Caco-2 (cell line): ENCODE measurements at regions not wholly inside any gene's neighbourhood (a gene's known extent, or its start where the extent isn't known, plus 50 kb on each side); places are given as distances from the start of the nearest gene placed in this dataset.

Experiments used
- BruUV-seq: library from RNA; stranded (reverse); fragments of 400-500 nt; replicated peaks from 2 replicates; lab custom pipeline; 2021; lab: Mats Ljungman, UMichigan
- CTCF ChIA-PET: fragments of 300-600 bp; sonication (Branson Sonifier 250); formaldehyde crosslinking; loops from one replicate; lab custom pipeline; 2022; ENCODE audit warnings: antibody characterized with exemption; lab: Charles Lee
- POLR2A ChIA-PET: fragments of 300-600 bp; sonication (Branson Sonifier 250); formaldehyde crosslinking; loops from one replicate; lab custom pipeline; 2022; ENCODE audit warnings: antibody characterized with exemption; lab: Charles Lee
- DNase-seq, 2 experiments: peaks; one replicate each; pipeline versions ENCODE4 v3.0.0 to v3.0.0-alpha.2; 2020 to 2022
- H3K27me3 ChIP-seq: replicated peaks from 2 replicates; pipeline ENCODE4 v1.6.0; 2011; ENCODE audit warnings: low read length; ENCODE audit not compliant: control insufficient read depth, insufficient read depth
- H3K36me3 ChIP-seq: 2 replicates; pipeline ENCODE4 v1.5.1; 2011; ENCODE audit warnings: low read length; ENCODE audit not compliant: control insufficient read depth, insufficient read depth
- H3K4me1 ChIP-seq: fragments of 250-450 bp; sonication (Bioruptor Pico); 2 replicates; pipeline ENCODE4 v1.5.1; 2020; ENCODE audit warnings: mild to moderate bottlenecking
- H3K4me3 ChIP-seq: 2 replicates; pipeline ENCODE4 v1.5.1; 2011; ENCODE audit warnings: low read depth, mild to moderate bottlenecking, control low read depth, low read length
- H3K9me3 ChIP-seq: fragments of 250-450 bp; sonication (Bioruptor Pico); 2 replicates; pipeline ENCODE4 v1.5.1; 2020; ENCODE audit warnings: mild to moderate bottlenecking, moderate library complexity
- H3K27ac Mint-ChIP-seq: one replicate; pipeline ENCODE4 v1.8.0; 2022; ENCODE audit warnings: mixed read lengths; ENCODE audit not compliant: unreplicated experiment
- H3K27me3 Mint-ChIP-seq: one replicate; pipeline ENCODE4 v1.8.0; 2022; ENCODE audit warnings: mixed read lengths; ENCODE audit not compliant: insufficient read depth, unreplicated experiment
- H3K36me3 Mint-ChIP-seq: one replicate; pipeline ENCODE4 v1.8.0; 2022; ENCODE audit warnings: mild to moderate bottlenecking, mixed read lengths; ENCODE audit not compliant: insufficient read depth, unreplicated experiment
- H3K4me1 Mint-ChIP-seq: one replicate; pipeline ENCODE4 v1.8.0; 2022; ENCODE audit warnings: low read depth, mixed read lengths; ENCODE audit not compliant: unreplicated experiment
- H3K4me3 Mint-ChIP-seq: one replicate; pipeline ENCODE4 v1.8.0; 2022; ENCODE audit warnings: mild to moderate bottlenecking, moderate library complexity, mixed read lengths; ENCODE audit not compliant: unreplicated experiment
- H3K9me3 Mint-ChIP-seq: one replicate; pipeline ENCODE4 v1.8.0; 2022; ENCODE audit warnings: mixed read lengths; ENCODE audit not compliant: unreplicated experiment
- CTCF ChIP-seq, 2 experiments: fragments of 200-600 bp in 1 of 2; IDR thresholded peaks; 1 replicate in 1 of 2; 2 replicates in 1 of 2; pipeline versions ENCODE4 v1.5.1 to v1.8.0; 2011 to 2022; ENCODE audit warnings: antibody characterized with exemption in 1 of 2, control low read depth in 1 of 2, inconsistent platforms in 1 of 2, low read depth in 1 of 2, low read length in 1 of 2, mild to moderate bottlenecking in 1 of 2, moderate library complexity in 1 of 2; ENCODE audit not compliant: insufficient read depth in 1 of 2, severe bottlenecking in 1 of 2, unreplicated experiment in 1 of 2
- intact Hi-C: fragments of 100-400 bp; cut with micrococcal nuclease; formaldehyde crosslinking; loops from one replicate; pipeline ENCODE4 v1.10.0; 2022; ENCODE audit not compliant: unreplicated experiment

- H3K27ac Mint-ChIP-seq: no peak overlapping the region
- no peaks in the 10 kb centered on the region for H3K36me3 Mint-ChIP-seq
- Histone ChIP-seq H3K9me3 (no peaks in the 10 kb centered on the region), H3K27me3 (no peaks in the 10 kb centered on the region), H3K36me3 (no peaks in the 10 kb centered on the region), H3K4me1 (no peaks in the 10 kb centered on the region), H3K4me3 (no peak overlapping the region)
- ChIA-PET CTCF (no interaction called here), POLR2A (no interaction called here)
- no peak overlapping the region for H3K4me3 Mint-ChIP-seq
- no TSS peak for BruUV-seq
- no peaks in the 10 kb centered on the region for H3K27me3 Mint-ChIP-seq
- no peak for TF ChIP-seq CTCF (IDR thresholded peaks at IDR 0.05; ENCODE audit: insufficient read depth in 1 of 2, low read depth in 1 of 2, low read length in 1 of 2, severe bottlenecking in 1 of 2, unreplicated experiment in 1 of 2)
- H3K4me1 Mint-ChIP-seq: no peaks in the 10 kb centered on the region
- intact Hi-C loops: no loop called here
- no peaks in the 10 kb centered on the region for H3K9me3 Mint-ChIP-seq
- no peak for DNase-seq
Observed at GRCh38 chr3:90054311-90054710, 946.9 kb downstream of the EPHA3 start.

GRCh38 chr3:90055666-90056065 lies 948.2 kb downstream of the EPHA3 start:
- Histone ChIP-seq H3K4me1 (no peaks in the 10 kb centered on the region), H3K4me3 (no peak overlapping the region), H3K27me3 (no peaks in the 10 kb centered on the region), H3K9me3 (no peaks in the 10 kb centered on the region), H3K36me3 (no peaks in the 10 kb centered on the region)
- no peaks in the 10 kb centered on the region for H3K36me3 Mint-ChIP-seq
- intact Hi-C loops: no loop called here
- H3K4me1 Mint-ChIP-seq: no peaks in the 10 kb centered on the region
- H3K27ac Mint-ChIP-seq: no peak overlapping the region
- H3K9me3 Mint-ChIP-seq: no peaks in the 10 kb centered on the region
- no TSS peak for BruUV-seq
- POLR2A ChIA-PET: no interaction called here
- H3K4me3 Mint-ChIP-seq: no peak overlapping the region
- H3K27me3 Mint-ChIP-seq: no peaks in the 10 kb centered on the region
- DNase-seq: no peak
- TF ChIP-seq CTCF (IDR thresholded peaks at IDR 0.05; ENCODE audit: insufficient read depth in 1 of 2, low read depth in 1 of 2, low read length in 1 of 2, severe bottlenecking in 1 of 2, unreplicated experiment in 1 of 2): no peak
- CTCF ChIA-PET: no interaction called here

GRCh38 chr3:90056281-90057032 lies 949.0 kb downstream of the EPHA3 start:
- intact Hi-C loops: no loop called here
- Mint-ChIP-seq H3K9me3 (no peaks in the 10 kb centered on the region), H3K27me3 (no peaks in the 10 kb centered on the region), H3K27ac (no peak overlapping the region), H3K4me3 (no peak overlapping the region), H3K36me3 (no peaks in the 10 kb centered on the region), H3K4me1 (no peaks in the 10 kb centered on the region)
- Histone ChIP-seq H3K4me3 (no peak overlapping the region), H3K27me3 (no peaks in the 10 kb centered on the region), H3K9me3 (no peaks in the 10 kb centered on the region), H3K36me3 (no peaks in the 10 kb centered on the region), H3K4me1 (no peaks in the 10 kb centered on the region)
- no peak for DNase-seq
- POLR2A ChIA-PET: no interaction called here
- BruUV-seq: no TSS peak
- TF ChIP-seq CTCF (IDR thresholded peaks at IDR 0.05; ENCODE audit: insufficient read depth in 1 of 2, low read depth in 1 of 2, low read length in 1 of 2, severe bottlenecking in 1 of 2, unreplicated experiment in 1 of 2): no peak
- CTCF ChIA-PET: no interaction called here
